ENCODE measurements at regions not wholly inside any gene's neighbourhood (a gene's known extent, or its start where the extent isn't known, plus 50 kb on each side); places are given as distances from the start of the nearest gene placed in this dataset.
"Not testable (repeated sequence)": the region's sequence is repeated elsewhere in the genome, so short reads cannot be mapped to it uniquely, and the experiment has no call there.

DNA sequence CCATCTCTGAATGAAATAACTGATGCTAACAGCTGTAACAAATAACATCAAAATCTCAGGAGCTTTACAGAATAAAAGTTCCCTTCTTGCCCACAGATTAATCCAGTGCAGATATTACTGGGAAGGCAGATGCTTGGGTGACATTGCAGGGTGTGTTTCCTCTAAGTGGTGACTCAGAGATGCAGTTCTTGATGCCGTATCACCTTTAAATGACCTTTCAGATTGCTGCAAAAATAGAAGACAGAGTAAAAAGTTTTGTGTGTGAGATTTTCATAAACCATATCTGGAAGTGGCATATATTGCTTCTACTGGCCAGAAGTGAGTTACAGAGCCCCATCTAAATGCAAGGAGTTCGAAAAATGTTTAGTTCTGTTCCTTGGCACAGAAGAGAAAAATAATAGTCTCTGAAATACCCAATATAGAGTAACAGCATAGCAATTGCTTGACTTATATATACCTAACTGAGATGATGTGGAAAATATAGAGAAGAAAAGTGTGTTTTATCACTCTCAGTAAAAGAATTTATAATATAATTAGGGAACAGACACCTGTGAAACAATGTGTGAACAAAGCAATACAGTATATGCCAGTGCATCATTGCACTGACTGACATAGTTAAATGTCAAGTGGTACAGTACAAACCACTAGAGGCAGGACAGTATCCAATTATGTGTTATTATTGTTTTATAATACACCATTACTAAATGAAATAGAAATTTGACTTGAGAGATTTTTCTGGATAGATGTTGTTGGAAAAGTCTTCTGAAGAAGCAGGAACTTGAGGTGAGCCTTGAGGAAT lies 430.7 kb upstream of the CBLB start:
- H3K9me3 ChIP-seq, result no peaks in the 10 kb centered on the region
- no peak for DNase-seq
- no peaks in the 10 kb centered on the region for H3K27me3 ChIP-seq
- no peak overlapping the region for H3K4me3 ChIP-seq
- H3K36me3 ChIP-seq, result no peaks in the 10 kb centered on the region

- Histone ChIP-seq H3K9me3 (peaks cover 4% of the 10 kb centered on the region; the same call in 1 of the 2 replicates), H3K27me3 (no peaks in the 10 kb centered on the region), H3K36me3 (no peaks in the 10 kb centered on the region), H3K4me3 (no peak overlapping the region)
- DNase-seq, result no peak
Observed at GRCh38 chr3:106302451-106303221, 433.8 kb upstream of the CBLB start.

GRCh38 chr3:106303766-106304165 lies 435.0 kb upstream of the CBLB start:
- H3K4me3 ChIP-seq, result no peak overlapping the region
- no peaks in the 10 kb centered on the region for H3K27me3 ChIP-seq
- H3K36me3 ChIP-seq, result no peaks in the 10 kb centered on the region
- H3K9me3 ChIP-seq, result peaks cover 4% of the 10 kb centered on the region; the same call in 1 of the 2 replicates
- DNase-seq, result no peak

DNA sequence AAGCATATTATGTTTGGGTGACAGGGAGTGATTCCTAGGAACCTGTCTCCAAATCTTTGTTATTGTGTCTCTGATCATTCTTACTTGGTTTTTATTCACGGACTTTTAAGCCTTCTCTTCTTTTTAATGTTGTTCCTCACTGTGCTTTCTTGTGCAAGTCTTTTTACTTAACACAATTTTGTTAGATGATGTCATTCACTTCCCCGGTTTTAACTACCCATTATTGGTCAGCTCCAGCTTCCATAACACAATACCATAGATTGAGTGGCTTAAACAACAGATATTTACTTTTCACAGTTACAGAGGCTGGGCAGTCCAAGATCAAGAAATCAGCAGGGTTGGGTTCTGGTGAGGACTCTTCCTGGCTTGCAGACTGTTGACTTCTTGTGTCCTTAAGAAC lies 436.3 kb upstream of the CBLB start:
- Histone ChIP-seq H3K4me3 (no peak overlapping the region), H3K27me3 (no peaks in the 10 kb centered on the region), H3K36me3 (no peaks in the 10 kb centered on the region), H3K9me3 (peaks cover 4% of the 10 kb centered on the region; the same call in 1 of the 2 replicates)
- no peak for DNase-seq

- Histone ChIP-seq H3K9me3 (peaks cover 4% of the 10 kb centered on the region; the same call in 1 of the 2 replicates), H3K36me3 (no peaks in the 10 kb centered on the region), H3K4me3 (no peak overlapping the region), H3K27me3 (no peaks in the 10 kb centered on the region)
- DNase-seq, result no peak
Observed at GRCh38 chr3:106305882-106306435, 437.1 kb upstream of the CBLB start.

- Histone ChIP-seq H3K9me3 (peaks cover 4% of the 10 kb centered on the region; the same call in 1 of the 2 replicates), H3K4me3 (no peak overlapping the region), H3K36me3 (no peaks in the 10 kb centered on the region), H3K27me3 (no peaks in the 10 kb centered on the region)
- no peak for DNase-seq
Observed at GRCh38 chr3:106309274-106309673, 440.5 kb upstream of the CBLB start.

GRCh38 chr3:106309798-106310197 lies 441.0 kb upstream of the CBLB start:
- not testable (repeated sequence) for DNase-seq, H3K9me3 ChIP-seq, H3K27me3 ChIP-seq, H3K4me3 ChIP-seq, H3K36me3 ChIP-seq

- Histone ChIP-seq H3K27me3 (no peaks in the 10 kb centered on the region), H3K4me3 (no peak overlapping the region), H3K36me3 (no peaks in the 10 kb centered on the region), H3K9me3 (no peaks in the 10 kb centered on the region)
- no peak for DNase-seq
Observed at GRCh38 chr3:106317141-106318055, 448.6 kb upstream of the CBLB start.

DNA sequence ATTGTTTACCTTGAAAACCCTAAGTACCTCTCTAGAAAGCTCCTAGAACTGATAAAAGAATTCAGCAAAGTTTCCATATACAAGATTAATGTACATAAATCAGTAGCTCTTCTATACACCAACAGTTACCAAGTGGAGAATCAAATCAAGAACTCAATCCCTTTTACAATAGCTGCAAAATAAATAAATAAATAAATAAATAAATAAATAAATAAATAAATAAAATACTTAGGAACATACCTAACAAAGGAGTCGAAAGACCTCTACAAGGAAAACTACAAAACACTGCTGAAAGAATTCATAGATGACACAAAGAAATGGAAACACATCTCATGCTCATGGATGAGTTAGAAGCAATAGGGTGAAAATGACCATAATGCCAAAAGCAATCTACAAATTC lies 452.6 kb upstream of the CBLB start:
- H3K9me3 ChIP-seq, result not testable (repeated sequence)

GRCh38 chr3:106323586-106323985 lies 454.8 kb upstream of the CBLB start:
- H3K4me3 ChIP-seq, result no peak overlapping the region
- H3K27me3 ChIP-seq, result no peaks in the 10 kb centered on the region
- peaks cover 7% of the 10 kb centered on the region; the same call in 1 of the 2 replicates for H3K9me3 ChIP-seq
- H3K36me3 ChIP-seq, result no peaks in the 10 kb centered on the region
- DNase-seq, result no peak

More for the DNA sequence above, 452.6 kb upstream of the CBLB start:
- not testable (repeated sequence) for H3K4me3 ChIP-seq, H3K36me3 ChIP-seq, H3K27me3 ChIP-seq, DNase-seq

DNA sequence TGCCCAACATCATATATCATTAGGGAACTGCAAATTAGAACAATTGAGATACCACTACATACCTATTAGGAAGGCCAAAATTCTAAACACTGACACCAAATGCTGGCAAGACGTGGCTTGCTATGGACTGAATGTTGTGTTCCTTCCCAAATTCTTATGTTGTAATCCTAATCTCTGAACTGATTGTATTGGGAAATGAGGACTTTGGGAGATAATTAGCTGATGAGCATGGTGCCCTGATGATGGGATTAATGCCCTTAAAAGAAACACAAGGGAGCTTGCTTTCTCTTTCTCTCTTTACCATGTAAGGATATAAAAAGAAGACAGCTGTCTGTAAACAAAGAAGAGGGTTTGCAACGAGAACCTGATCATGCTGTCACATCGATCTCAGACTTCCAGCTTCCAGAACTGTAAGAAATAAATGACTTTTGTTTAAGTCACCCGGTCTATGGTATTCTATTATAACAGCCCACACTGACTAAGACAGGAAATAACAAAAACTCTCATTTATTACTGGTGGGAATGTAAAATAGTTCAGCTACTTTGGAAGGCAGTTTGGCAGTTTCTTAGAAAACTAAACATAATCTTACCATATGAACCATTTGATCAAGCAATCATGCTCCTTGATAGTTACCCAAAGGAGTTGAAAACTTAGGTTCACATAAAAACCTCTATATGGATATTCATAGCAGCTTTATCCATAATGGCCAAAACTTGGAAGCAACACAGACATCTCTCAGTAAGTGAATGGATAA lies 458.3 kb upstream of the CBLB start:
- H3K36me3 ChIP-seq, result no peaks in the 10 kb centered on the region
- H3K27me3 ChIP-seq, result no peaks in the 10 kb centered on the region
- peaks cover 7% of the 10 kb centered on the region; the same call in 1 of the 2 replicates for H3K9me3 ChIP-seq
- no peak overlapping the region for H3K4me3 ChIP-seq
- DNase-seq, result no peak

DNA sequence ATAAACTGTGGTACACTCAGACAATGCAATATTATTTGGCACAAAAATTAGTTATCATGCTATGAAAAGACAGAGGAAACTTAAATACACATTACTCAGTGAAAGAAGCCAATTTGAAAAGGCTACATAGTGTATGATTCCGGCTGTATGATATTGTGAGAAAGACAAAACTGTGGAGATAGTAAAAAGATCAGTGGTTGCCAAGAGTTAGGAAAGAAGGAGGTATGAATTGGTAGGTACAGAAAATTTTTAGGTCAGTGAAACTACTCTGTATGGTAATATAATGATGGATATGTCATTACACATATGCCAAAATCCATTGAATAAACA lies 458.8 kb upstream of the CBLB start:
- no peaks in the 10 kb centered on the region for H3K36me3 ChIP-seq
- H3K4me3 ChIP-seq, result no peak overlapping the region
- no peak for DNase-seq
- H3K27me3 ChIP-seq, result no peaks in the 10 kb centered on the region
- peaks cover 7% of the 10 kb centered on the region; the same call in 1 of the 2 replicates for H3K9me3 ChIP-seq

GRCh38 chr3:106328224-106328623 lies 459.4 kb upstream of the CBLB start:
- Histone ChIP-seq H3K9me3 (peaks cover 7% of the 10 kb centered on the region; the same call in 1 of the 2 replicates), H3K36me3 (no peaks in the 10 kb centered on the region), H3K4me3 (no peak overlapping the region), H3K27me3 (no peaks in the 10 kb centered on the region)
- no peak for DNase-seq

DNA sequence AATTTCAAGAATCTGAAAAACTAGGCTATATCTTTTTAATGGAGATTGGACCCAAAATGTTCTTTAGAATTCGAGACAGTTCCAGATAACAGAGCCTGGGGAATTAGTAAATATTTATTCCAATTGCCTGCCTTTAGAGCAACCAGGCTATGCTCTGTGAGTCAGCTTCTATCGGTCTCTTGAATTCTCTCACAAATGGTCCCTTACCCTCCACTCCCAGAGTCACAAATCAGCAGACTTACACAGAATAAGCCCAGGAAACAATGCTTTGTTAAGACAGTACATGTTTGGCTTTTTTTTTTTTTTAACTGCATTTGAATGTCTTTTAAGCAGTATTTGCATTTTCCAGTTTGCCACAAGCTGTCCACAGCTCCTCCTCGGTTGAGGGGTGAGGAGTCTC lies 460.7 kb upstream of the CBLB start:
- no peak overlapping the region for H3K4me3 ChIP-seq
- H3K36me3 ChIP-seq, result no peaks in the 10 kb centered on the region
- H3K27me3 ChIP-seq, result no peaks in the 10 kb centered on the region
- 0 out of 2 replicates have a peak, but pooled peaks cover 2% of the 10 kb centered on the region for H3K9me3 ChIP-seq
- no peak for DNase-seq

DNA sequence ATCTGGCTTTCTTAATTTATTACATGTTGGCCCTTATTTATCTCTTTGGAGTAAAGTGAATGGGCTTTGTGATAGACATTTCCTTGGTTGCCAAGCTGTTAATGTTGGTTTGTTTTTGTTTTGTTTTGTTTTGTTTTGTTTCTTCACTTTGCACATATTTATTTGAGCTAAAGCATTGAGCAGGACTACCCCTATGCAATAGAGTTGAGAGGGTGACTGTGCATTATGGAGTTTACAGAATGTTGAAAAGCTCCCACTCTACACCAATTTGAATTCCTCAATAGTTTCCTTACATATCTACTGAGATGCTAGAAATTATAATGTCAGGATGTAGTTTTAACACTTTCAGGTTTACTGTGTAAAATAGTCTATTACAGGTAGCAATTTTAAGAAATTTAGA lies 462.8 kb upstream of the CBLB start:
- Histone ChIP-seq H3K36me3 (no peaks in the 10 kb centered on the region), H3K9me3 (no peaks in the 10 kb centered on the region), H3K4me3 (no peak overlapping the region), H3K27me3 (no peaks in the 10 kb centered on the region)
- DNase-seq, result no peak

DNA sequence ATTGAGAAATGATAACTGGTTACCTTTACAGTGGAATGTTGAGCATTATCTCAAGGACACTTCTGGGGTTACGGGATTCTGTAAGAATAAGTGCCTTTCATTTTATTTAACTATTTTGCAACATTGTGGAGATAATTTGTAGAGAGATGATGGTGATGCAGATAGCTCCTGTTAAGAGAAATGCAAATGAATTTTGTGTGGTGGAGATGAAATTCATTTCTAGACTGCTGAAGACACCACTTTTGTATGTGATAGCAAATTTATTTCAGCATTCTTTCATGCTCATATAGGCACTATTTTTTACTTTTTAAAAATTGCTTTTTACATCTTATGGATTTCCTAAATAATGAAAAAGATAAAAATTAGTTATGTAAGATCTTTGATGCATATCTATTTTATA lies 463.3 kb upstream of the CBLB start:
- H3K36me3 ChIP-seq, result no peaks in the 10 kb centered on the region
- no peaks in the 10 kb centered on the region for H3K9me3 ChIP-seq
- DNase-seq, result no peak
- no peaks in the 10 kb centered on the region for H3K27me3 ChIP-seq
- no peak overlapping the region for H3K4me3 ChIP-seq

Data from MG63 (cell line).